Endodermal cell (in vitro differentiated cells): ENCODE measurements at regions not wholly inside any gene's neighbourhood (a gene's known extent, or its start where the extent isn't known, plus 50 kb on each side); places are given as distances from the start of the nearest gene placed in this dataset.

Experiments used
- DNase-seq: peaks from one replicate; pipeline ENCODE4 v3.0.0-alpha.2; 2017
- H3K27ac ChIP-seq: 2 replicates; pipeline ENCODE4 v1.5.1; 2013; ENCODE audit warnings: mild to moderate bottlenecking, low read depth, low read length, moderate library complexity
- H3K27me3 ChIP-seq: 2 replicates; pipeline ENCODE4 v1.6.1; 2013; ENCODE audit warnings: mild to moderate bottlenecking, low read length, moderate library complexity; ENCODE audit not compliant: insufficient read depth, control insufficient read depth, poor library complexity, severe bottlenecking
- H3K36me3 ChIP-seq: 2 replicates; pipeline ENCODE4 v1.7.0; 2013; ENCODE audit warnings: mild to moderate bottlenecking, low read length, moderate library complexity; ENCODE audit not compliant: control insufficient read depth, insufficient read depth
- H3K4me1 ChIP-seq: one replicate; pipeline ENCODE4 v1.7.0; 2013; ENCODE audit warnings: low read length; ENCODE audit not compliant: control insufficient read depth, insufficient read depth
- H3K4me3 ChIP-seq: 2 replicates; pipeline ENCODE4 v1.5.1; 2013; ENCODE audit warnings: mild to moderate bottlenecking, low read length, moderate library complexity
- H3K9ac ChIP-seq: 2 replicates; pipeline ENCODE4 v1.6.1; 2013; ENCODE audit warnings: mild to moderate bottlenecking, low read length, moderate library complexity; ENCODE audit not compliant: poor library complexity, severe bottlenecking; ENCODE audit errors: extremely low read depth
- H3K9me3 ChIP-seq: 2 replicates; pipeline ENCODE4 v1.6.1; 2013; ENCODE audit warnings: mild to moderate bottlenecking, low read length, moderate library complexity; ENCODE audit not compliant: control insufficient read depth
- H3K27ac Mint-ChIP-seq: 2 replicates; pipeline ENCODE4 v1.8.0; 2020; ENCODE audit warnings: mixed read lengths
- H3K27me3 Mint-ChIP-seq: 2 replicates; pipeline ENCODE4 v1.8.0; 2021; ENCODE audit warnings: mild to moderate bottlenecking, mixed read lengths; ENCODE audit not compliant: insufficient read depth
- H3K36me3 Mint-ChIP-seq: 2 replicates; pipeline ENCODE4 v1.8.0; 2020; ENCODE audit warnings: low read depth, mixed read lengths
- H3K4me1 Mint-ChIP-seq: 2 replicates; pipeline ENCODE4 v1.8.0; 2020; ENCODE audit warnings: mixed read lengths
- H3K4me3 Mint-ChIP-seq: 2 replicates; pipeline ENCODE4 v1.8.0; 2020; ENCODE audit warnings: mild to moderate bottlenecking, moderate library complexity, mixed read lengths
- H3K9me3 Mint-ChIP-seq: 2 replicates; pipeline ENCODE4 v1.8.0; 2020; ENCODE audit warnings: mild to moderate bottlenecking, mixed read lengths
- WGBS, 2 experiments: methylation state at CpG; one replicate each; pipeline versions ENCODE4 v1.1.5 to v1.1.7; 2013; ENCODE audit warnings: missing lambda C conversion rate in 2 of 2, mixed read lengths in 1 of 2; ENCODE audit not compliant: insufficient coverage in 1 of 2, insufficient read length in 1 of 2; 5-methylcytosine and 5-hydroxymethylcytosine counted together
- TF ChIP-seq, protein P1 (sequence below): fragments of 200-600 bp; sonication (generic); conservative IDR thresholded peaks from 2 replicates; pipeline ENCODE4 v1.5.0; 2021; ENCODE audit warnings: antibody characterized with exemption, mild to moderate bottlenecking

DNA sequence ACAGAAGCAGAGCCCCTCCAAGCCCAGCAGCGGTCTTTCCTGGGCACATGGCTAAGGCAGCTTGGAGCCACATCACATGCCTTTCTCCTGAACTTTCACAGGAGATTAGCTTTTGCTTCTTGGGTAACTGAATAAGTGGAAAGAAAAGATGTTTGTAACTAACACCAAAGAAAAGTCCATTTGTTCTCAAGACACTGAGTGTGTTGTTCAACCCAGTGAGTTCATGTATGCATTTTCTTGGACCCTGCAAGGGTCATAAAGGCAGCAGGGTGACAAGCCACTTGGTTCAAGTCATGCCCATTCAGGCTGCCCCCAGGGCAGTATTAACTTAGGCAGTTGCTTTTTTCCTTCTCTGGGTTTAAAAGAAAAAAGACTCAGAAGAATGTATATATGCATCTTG, 203.4 kb downstream of the FAM76B start:
- H3K4me1 Mint-ChIP-seq: peaks cover 2% of the 10 kb centered on the region
- WGBS, 2 experiments: 92% methylated on average over 1 of the region's 1 CpG; no CpG with 5 or more reads in 1 of the 2 experiments
- TF ChIP-seq, protein P1, sequence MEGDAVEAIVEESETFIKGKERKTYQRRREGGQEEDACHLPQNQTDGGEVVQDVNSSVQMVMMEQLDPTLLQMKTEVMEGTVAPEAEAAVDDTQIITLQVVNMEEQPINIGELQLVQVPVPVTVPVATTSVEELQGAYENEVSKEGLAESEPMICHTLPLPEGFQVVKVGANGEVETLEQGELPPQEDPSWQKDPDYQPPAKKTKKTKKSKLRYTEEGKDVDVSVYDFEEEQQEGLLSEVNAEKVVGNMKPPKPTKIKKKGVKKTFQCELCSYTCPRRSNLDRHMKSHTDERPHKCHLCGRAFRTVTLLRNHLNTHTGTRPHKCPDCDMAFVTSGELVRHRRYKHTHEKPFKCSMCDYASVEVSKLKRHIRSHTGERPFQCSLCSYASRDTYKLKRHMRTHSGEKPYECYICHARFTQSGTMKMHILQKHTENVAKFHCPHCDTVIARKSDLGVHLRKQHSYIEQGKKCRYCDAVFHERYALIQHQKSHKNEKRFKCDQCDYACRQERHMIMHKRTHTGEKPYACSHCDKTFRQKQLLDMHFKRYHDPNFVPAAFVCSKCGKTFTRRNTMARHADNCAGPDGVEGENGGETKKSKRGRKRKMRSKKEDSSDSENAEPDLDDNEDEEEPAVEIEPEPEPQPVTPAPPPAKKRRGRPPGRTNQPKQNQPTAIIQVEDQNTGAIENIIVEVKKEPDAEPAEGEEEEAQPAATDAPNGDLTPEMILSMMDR: no peak
- no peak for DNase-seq
- no peaks in the 10 kb centered on the region for H3K36me3 ChIP-seq
- no peak overlapping the region for H3K4me3 ChIP-seq
- H3K27me3 ChIP-seq: no peaks in the 10 kb centered on the region
- H3K9me3 Mint-ChIP-seq: no peaks in the 10 kb centered on the region
- H3K27ac ChIP-seq: no peak overlapping the region
- no peak overlapping the region for H3K9ac ChIP-seq
- H3K36me3 Mint-ChIP-seq: no peaks in the 10 kb centered on the region
- H3K4me3 Mint-ChIP-seq: no peak overlapping the region
- H3K27ac Mint-ChIP-seq: no peak overlapping the region
- no peaks in the 10 kb centered on the region for H3K9me3 ChIP-seq
- no peaks in the 10 kb centered on the region for H3K27me3 Mint-ChIP-seq
- H3K4me1 ChIP-seq: no peaks in the 10 kb centered on the region

DNA sequence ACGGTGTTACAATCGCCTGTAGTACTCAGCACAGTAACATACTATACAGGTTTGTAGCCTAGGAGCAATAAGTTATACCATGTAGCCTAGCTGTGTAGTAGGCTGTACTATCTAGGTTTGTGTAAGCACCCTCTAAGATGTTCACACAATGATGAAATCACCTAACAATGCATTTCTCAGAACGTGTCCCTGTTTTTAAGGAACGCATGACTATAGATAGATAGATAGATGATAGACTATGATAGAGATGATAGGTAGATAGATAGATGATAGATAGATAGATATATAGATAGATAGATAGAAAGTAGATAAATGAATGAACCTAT, 203.9 kb downstream of the FAM76B start:
- no peak overlapping the region for H3K27ac ChIP-seq
- H3K4me3 ChIP-seq: no peak overlapping the region
- Mint-ChIP-seq H3K4me3 (no peak overlapping the region), H3K4me1 (peaks cover 2% of the 10 kb centered on the region), H3K27me3 (no peaks in the 10 kb centered on the region), H3K27ac (no peak overlapping the region), H3K9me3 (peaks cover 3% of the 10 kb centered on the region), H3K36me3 (no peaks in the 10 kb centered on the region)
- no peak for DNase-seq
- TF ChIP-seq, protein P1: no peak
- no peaks in the 10 kb centered on the region for H3K36me3 ChIP-seq
- no peak overlapping the region for H3K9ac ChIP-seq
- no peaks in the 10 kb centered on the region for H3K27me3 ChIP-seq
- H3K9me3 ChIP-seq: no peaks in the 10 kb centered on the region
- H3K4me1 ChIP-seq: no peaks in the 10 kb centered on the region
- WGBS, 2 experiments: 42 to 71% methylated on average over 2 to 4 of the region's 4 CpGs

DNA sequence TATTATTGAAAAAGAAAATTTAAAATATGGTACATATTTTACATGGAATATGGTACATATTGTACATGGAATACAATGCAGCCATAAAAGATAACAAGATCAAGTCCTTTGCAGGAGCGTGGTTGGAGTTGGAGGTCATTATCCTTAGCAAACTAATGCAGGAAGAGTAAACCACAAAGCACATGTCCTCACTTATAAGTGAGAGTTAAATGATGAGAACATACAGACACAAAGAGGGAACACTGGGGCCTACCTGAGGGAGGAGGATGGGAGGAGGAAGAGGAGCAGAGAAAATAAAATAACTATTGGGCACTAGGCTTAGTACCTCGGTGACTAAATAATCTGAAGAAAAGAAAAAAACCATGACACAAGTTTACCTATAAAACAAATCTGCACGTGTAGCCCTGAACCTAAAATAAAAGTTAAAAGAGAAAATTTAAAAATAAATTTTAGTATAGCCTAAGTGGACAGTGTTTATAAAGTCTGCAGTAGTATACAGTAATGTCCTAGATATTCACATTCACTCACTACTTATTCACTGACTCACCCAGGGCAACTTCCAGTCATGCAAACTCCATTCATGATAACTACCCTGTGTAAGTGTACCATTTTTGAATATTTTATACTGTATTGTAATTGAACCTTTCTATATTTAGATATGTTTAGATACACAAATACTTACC, 204.4 kb downstream of the FAM76B start:
- Histone ChIP-seq H3K27me3 (no peaks in the 10 kb centered on the region), H3K27ac (no peak overlapping the region), H3K4me1 (no peaks in the 10 kb centered on the region), H3K9me3 (no peaks in the 10 kb centered on the region), H3K9ac (no peak overlapping the region), H3K4me3 (no peak overlapping the region), H3K36me3 (no peaks in the 10 kb centered on the region)
- TF ChIP-seq, protein P1: no peak
- Mint-ChIP-seq H3K4me3 (no peak overlapping the region), H3K9me3 (peaks cover 3% of the 10 kb centered on the region), H3K4me1 (peaks cover 2% of the 10 kb centered on the region), H3K27ac (no peak overlapping the region), H3K27me3 (no peaks in the 10 kb centered on the region), H3K36me3 (no peaks in the 10 kb centered on the region)
- no peak for DNase-seq
- WGBS, 2 experiments: 100% methylated on average over 1 of the region's 3 CpGs
